MM.1S (cell line): ENCODE measurements at regions not wholly inside any gene's neighbourhood (a gene's known extent, or its start where the extent isn't known, plus 50 kb on each side); places are given as distances from the start of the nearest gene placed in this dataset.

Experiments
- DNase-seq: peaks from one replicate; pipeline ENCODE4 v3.0.0-alpha.2; 2015
- H2AFZ ChIP-seq: fragments of 300-600 bp; sonication (generic); 2 replicates; pipeline ENCODE4 v1.6.0; 2016; ENCODE audit warnings: antibody characterized with exemption, low read length
- H3F3A ChIP-seq: fragments of 300-600 bp; sonication (generic); 2 replicates; pipeline ENCODE4 v1.6.1; 2016; ENCODE audit warnings: mild to moderate bottlenecking, antibody characterized with exemption, low read length, moderate library complexity, mixed read lengths; ENCODE audit not compliant: insufficient read depth
- H3K27ac ChIP-seq: fragments of 300-600 bp; sonication (generic); 2 replicates; pipeline ENCODE4 v1.5.1; 2016; ENCODE audit warnings: mild to moderate bottlenecking, low read length
- H3K27me3 ChIP-seq: fragments of 300-600 bp; sonication (generic); replicated peaks from 2 replicates; pipeline ENCODE4 v1.6.0; 2016; ENCODE audit warnings: low read length; ENCODE audit not compliant: insufficient read depth
- H3K36me3 ChIP-seq: fragments of 300-600 bp; sonication (generic); replicated peaks from 2 replicates; pipeline ENCODE4 v1.6.1; 2016; ENCODE audit warnings: mild to moderate bottlenecking, low read length, mixed read lengths; ENCODE audit not compliant: insufficient read depth
- H3K4me1 ChIP-seq: fragments of 300-600 bp; sonication (generic); 2 replicates; pipeline ENCODE4 v1.6.1; 2016; ENCODE audit warnings: low read length, mixed read lengths
- H3K4me2 ChIP-seq: fragments of 300-600 bp; sonication (generic); 2 replicates; pipeline ENCODE4 v1.6.0; 2016; ENCODE audit warnings: low read depth, low read length
- H3K4me3 ChIP-seq: fragments of 300-600 bp; sonication (generic); 2 replicates; pipeline ENCODE4 v1.5.1; 2016; ENCODE audit warnings: low read length, mixed read lengths
- H3K79me2 ChIP-seq: fragments of 300-600 bp; sonication (generic); 2 replicates; pipeline ENCODE4 v1.6.1; 2016; ENCODE audit warnings: mixed run types, low read length, mixed read lengths
- H3K9ac ChIP-seq: fragments of 300-600 bp; sonication (generic); 2 replicates; pipeline ENCODE4 v1.6.1; 2016; ENCODE audit warnings: low read length, mixed read lengths
- H3K9me2 ChIP-seq: fragments of 300-600 bp; sonication (generic); replicated peaks from 2 replicates; pipeline ENCODE4 v1.6.1; 2016; ENCODE audit warnings: mild to moderate bottlenecking, low read length, mixed read lengths; ENCODE audit not compliant: insufficient read depth
- H3K9me3 ChIP-seq: fragments of 300-600 bp; sonication (generic); replicated peaks from 2 replicates; pipeline ENCODE4 v1.6.1; 2016; ENCODE audit warnings: mild to moderate bottlenecking, low read length, mixed read lengths; ENCODE audit not compliant: insufficient read depth
- H4K20me1 ChIP-seq: fragments of 300-600 bp; sonication (generic); 2 replicates; pipeline ENCODE4 v1.6.1; 2016; ENCODE audit warnings: mild to moderate bottlenecking, low read length, moderate library complexity, mixed read lengths; ENCODE audit not compliant: insufficient read depth
- EZH2 ChIP-seq: fragments of 300-600 bp; sonication (generic); optimal IDR thresholded peaks from 2 replicates; pipeline ENCODE3; 2017; ENCODE audit warnings: low read depth, mild to moderate bottlenecking, antibody characterized with exemption, low read length, mixed read lengths
- EZH2phosphoT487 ChIP-seq: fragments of 300-600 bp; sonication (generic); IDR thresholded peaks from 2 replicates; pipeline ENCODE4 v1.6.1; 2018; ENCODE audit warnings: antibody characterized with exemption, low read length
- TF ChIP-seq, protein P1 (sequence below): fragments of 300-600 bp; sonication (generic); IDR thresholded peaks from 2 replicates; pipeline ENCODE4 v1.5.1; 2016; ENCODE audit warnings: antibody characterized with exemption, low read length, mixed read lengths

DNA sequence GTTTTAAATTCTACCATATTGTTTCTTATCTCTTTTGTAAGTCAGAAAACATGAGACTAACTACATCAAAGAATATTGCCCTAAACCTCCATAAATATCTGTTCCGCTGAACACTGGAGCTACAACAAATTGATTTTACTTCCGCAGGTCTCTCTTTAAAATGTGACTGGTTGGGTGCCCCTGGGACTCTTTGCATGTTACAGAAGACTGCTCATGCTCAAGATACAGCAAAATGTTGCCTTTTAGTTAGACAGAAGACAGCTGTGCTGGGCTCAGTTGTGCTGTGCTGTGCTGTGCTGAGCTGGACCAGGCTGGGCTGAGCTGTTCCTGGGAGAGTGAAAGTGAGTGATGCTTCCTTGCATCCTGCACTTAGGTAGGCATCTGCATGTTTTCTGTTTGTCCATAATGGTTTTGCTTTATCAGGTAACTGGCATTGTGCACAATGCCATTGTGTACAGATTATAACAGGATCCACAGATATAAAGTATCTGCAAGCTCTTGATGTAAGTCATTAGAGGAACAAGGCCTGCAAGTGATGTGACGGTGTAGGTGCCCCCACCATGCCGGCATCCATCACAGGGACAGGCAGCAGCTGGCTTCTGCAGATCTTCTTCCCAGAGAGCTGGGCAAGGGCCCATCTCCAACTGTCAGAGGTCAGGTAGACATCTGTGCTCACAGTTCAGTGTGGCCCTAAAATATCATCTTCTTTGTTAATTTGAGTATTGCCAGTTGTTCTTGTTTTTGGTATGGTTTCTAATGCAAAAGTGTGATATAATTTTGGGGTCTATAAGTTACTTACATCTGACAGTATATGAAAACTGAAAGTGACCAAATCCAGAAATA is 972.5 kb upstream of the CELF2 start:
- Histone ChIP-seq H3K9ac (no peak overlapping the region), H3K27me3 (no peaks in the 10 kb centered on the region), H3F3A (no peaks in the 10 kb centered on the region), H3K9me2 (no peaks in the 10 kb centered on the region), H4K20me1 (no peaks in the 10 kb centered on the region), H2AFZ (no peak overlapping the region), H3K4me2 (no peak overlapping the region), H3K36me3 (no peaks in the 10 kb centered on the region), H3K27ac (no peak overlapping the region), H3K4me3 (no peak overlapping the region), H3K79me2 (no peaks in the 10 kb centered on the region), H3K4me1 (no peaks in the 10 kb centered on the region), H3K9me3 (no peaks in the 10 kb centered on the region)
- TF ChIP-seq EZH2 (no peak), EZH2phosphoT487 (no peak)
- TF ChIP-seq, protein P1, sequence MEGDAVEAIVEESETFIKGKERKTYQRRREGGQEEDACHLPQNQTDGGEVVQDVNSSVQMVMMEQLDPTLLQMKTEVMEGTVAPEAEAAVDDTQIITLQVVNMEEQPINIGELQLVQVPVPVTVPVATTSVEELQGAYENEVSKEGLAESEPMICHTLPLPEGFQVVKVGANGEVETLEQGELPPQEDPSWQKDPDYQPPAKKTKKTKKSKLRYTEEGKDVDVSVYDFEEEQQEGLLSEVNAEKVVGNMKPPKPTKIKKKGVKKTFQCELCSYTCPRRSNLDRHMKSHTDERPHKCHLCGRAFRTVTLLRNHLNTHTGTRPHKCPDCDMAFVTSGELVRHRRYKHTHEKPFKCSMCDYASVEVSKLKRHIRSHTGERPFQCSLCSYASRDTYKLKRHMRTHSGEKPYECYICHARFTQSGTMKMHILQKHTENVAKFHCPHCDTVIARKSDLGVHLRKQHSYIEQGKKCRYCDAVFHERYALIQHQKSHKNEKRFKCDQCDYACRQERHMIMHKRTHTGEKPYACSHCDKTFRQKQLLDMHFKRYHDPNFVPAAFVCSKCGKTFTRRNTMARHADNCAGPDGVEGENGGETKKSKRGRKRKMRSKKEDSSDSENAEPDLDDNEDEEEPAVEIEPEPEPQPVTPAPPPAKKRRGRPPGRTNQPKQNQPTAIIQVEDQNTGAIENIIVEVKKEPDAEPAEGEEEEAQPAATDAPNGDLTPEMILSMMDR = no peak
- no peak for DNase-seq

DNA sequence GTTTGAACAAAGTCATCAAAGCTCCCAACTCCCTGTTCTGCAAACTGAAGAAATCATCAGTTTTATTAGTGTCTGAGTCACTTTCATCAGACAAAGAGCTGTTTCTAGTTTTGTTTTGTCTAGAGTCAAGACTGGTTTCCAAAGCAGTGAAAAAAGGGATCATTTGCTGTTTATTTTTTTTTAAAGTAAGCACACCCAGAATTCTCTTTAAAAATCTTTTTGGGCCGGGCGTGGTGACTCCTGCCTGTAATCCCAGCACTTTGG is 972.0 kb upstream of the CELF2 start:
- Histone ChIP-seq H3K27me3 (no peaks in the 10 kb centered on the region), H3K4me3 (no peak overlapping the region), H3F3A (no peaks in the 10 kb centered on the region), H2AFZ (no peak overlapping the region), H3K36me3 (no peaks in the 10 kb centered on the region), H3K27ac (no peak overlapping the region), H3K9me2 (no peaks in the 10 kb centered on the region), H3K79me2 (no peaks in the 10 kb centered on the region), H3K9me3 (no peaks in the 10 kb centered on the region), H3K9ac (no peak overlapping the region), H3K4me2 (no peak overlapping the region), H4K20me1 (no peaks in the 10 kb centered on the region), H3K4me1 (no peaks in the 10 kb centered on the region)
- TF ChIP-seq EZH2 (no peak), EZH2phosphoT487 (no peak)
- TF ChIP-seq, protein P1 = no peak
- DNase-seq = no peak

- Histone ChIP-seq H3K27me3 (no peaks in the 10 kb centered on the region), H3F3A (no peaks in the 10 kb centered on the region), H3K9me2 (no peaks in the 10 kb centered on the region), H3K4me3 (no peak overlapping the region), H3K4me1 (no peaks in the 10 kb centered on the region), H3K79me2 (no peaks in the 10 kb centered on the region), H2AFZ (no peak overlapping the region), H3K36me3 (no peaks in the 10 kb centered on the region), H3K27ac (no peak overlapping the region), H4K20me1 (no peaks in the 10 kb centered on the region), H3K4me2 (no peak overlapping the region), H3K9ac (no peak overlapping the region), H3K9me3 (no peaks in the 10 kb centered on the region)
- no peak for DNase-seq
- TF ChIP-seq EZH2phosphoT487 (no peak), EZH2 (no peak)
- TF ChIP-seq, protein P1 = no peak
Measured at GRCh38 chr10:10047426-10047825, 970.2 kb upstream of the CELF2 start.
